ENCODE measurements at regions not wholly inside any gene's neighbourhood (a gene's known extent, or its start where the extent isn't known, plus 50 kb on each side); places are given as distances from the start of the nearest gene placed in this dataset.

- H3K4me2 ChIP-seq (ENCODE audit: control insufficient read depth, insufficient read depth) = no peak overlapping the region
- RAD21 ChIA-PET (ENCODE audit: unreplicated experiment) = interaction anchor here (1.3 kb wide), 1 partner anchor 110 kb away, joined by 3 read pairs; no protein-coding TSS in a partner anchor
- intact Hi-C loops (cut with micrococcal nuclease; ENCODE audit: unreplicated experiment) (no loop called here), in situ Hi-C loops (cut with MboI) (no loop called here)
- FAIRE-seq (no peak), ATAC-seq (no peak), DNase-seq (ENCODE audit: low read depth, low spot score) (no peak)
- no TSS peak for BruUV-seq (replicated peaks)
- POLR2A ChIA-PET = no interaction called here
- H3K4me1 ChIP-seq (ENCODE audit: control insufficient read depth, insufficient read depth, low read length) = no peaks in the 10 kb centered on the region
- no peak overlapping the region for H3K27ac ChIP-seq (ENCODE audit: control insufficient read depth, insufficient read depth)
- no peaks in the 10 kb centered on the region for H3K36me3 ChIP-seq (ENCODE audit: control insufficient read depth in 2 of 2, insufficient read depth in 2 of 2, low read length in 1 of 2)
- SMC1A ChIA-PET (ENCODE audit: uncharacterized antibody, unreplicated experiment) = interaction anchor here (2.4 kb wide), 1 partner anchor 10 kb away, joined by 7 read pairs; no protein-coding TSS in a partner anchor
- 27% methylated on average over 3 of the region's 3 CpGs for WGBS (ENCODE audit: insufficient coverage, insufficient replicate concordance, low lambda C conversion rate, missing lambda C conversion rate)
- no peaks in the 10 kb centered on the region for H4K20me1 ChIP-seq (ENCODE audit: control insufficient read depth, insufficient read depth)
- H2AFZ ChIP-seq (ENCODE audit: control insufficient read depth, low read depth, low read length) = no peak overlapping the region
- H3K79me2 ChIP-seq (ENCODE audit: control insufficient read depth, insufficient read depth, low read length) = no peaks in the 10 kb centered on the region
- H3K4me3 ChIP-seq = no peak overlapping the region
- no peaks in the 10 kb centered on the region for H3K27me3 ChIP-seq (replicated peaks in 1 of 2; ENCODE audit: control insufficient read depth in 2 of 2, insufficient read depth in 2 of 2, low read length in 1 of 2)
- TF ChIP-seq POLR2AphosphoS2 (IDR thresholded peaks at IDR 0.05; ENCODE audit: low read depth, low read length) = no peak
- no peak for TF ChIP-seq RFX5 (IDR thresholded peaks at IDR 0.05; ENCODE audit: low read depth, low read length)
- no peak for TF ChIP-seq RB1 (IDR thresholded peaks at IDR 0.05; ENCODE audit: borderline replicate concordance)
- H3K9me3 ChIP-seq (replicated peaks; ENCODE audit: control insufficient read depth, insufficient read depth, low read length) = no peaks in the 10 kb centered on the region
- no peak overlapping the region for H3K9ac ChIP-seq (ENCODE audit: control insufficient read depth, insufficient read depth, low read length)
- CTCF ChIA-PET = interaction anchor here (0.7 to 0.9 kb wide), 2 partner anchors 10 to 102 kb away, joined by 3 to 4 read pairs; no protein-coding TSS in a partner anchor
These were observed 607.2 kb upstream of the WWC1 start for GRCh38 chr5:167684251-167684650.

GRCh38 chr5:167688341-167689130, 602.9 kb upstream of the WWC1 start:
- in situ Hi-C loops (cut with MboI) = no loop called here
- ChIA-PET SMC1A (ENCODE audit: uncharacterized antibody, unreplicated experiment) (interaction anchor here (0.7 kb wide), 1 partner anchor 68 kb away, joined by 4 read pairs; no protein-coding TSS in a partner anchor), POLR2A (no interaction called here), RAD21 (ENCODE audit: unreplicated experiment) (no interaction called here), CTCF (no interaction called here)
- Histone ChIP-seq H3K4me3 (no peak overlapping the region), H4K20me1 (ENCODE audit: control insufficient read depth, insufficient read depth) (no peaks in the 10 kb centered on the region), H3K27ac (ENCODE audit: control insufficient read depth, insufficient read depth) (no peak overlapping the region), H3K9me3 (replicated peaks; ENCODE audit: control insufficient read depth, insufficient read depth, low read length) (no peaks in the 10 kb centered on the region), H3K36me3 (ENCODE audit: control insufficient read depth in 2 of 2, insufficient read depth in 2 of 2, low read length in 1 of 2) (no peaks in the 10 kb centered on the region), H2AFZ (ENCODE audit: control insufficient read depth, low read depth, low read length) (no peak overlapping the region), H3K9ac (ENCODE audit: control insufficient read depth, insufficient read depth, low read length) (no peak overlapping the region), H3K79me2 (ENCODE audit: control insufficient read depth, insufficient read depth, low read length) (no peaks in the 10 kb centered on the region), H3K27me3 (replicated peaks in 1 of 2; ENCODE audit: control insufficient read depth in 2 of 2, insufficient read depth in 2 of 2, low read length in 1 of 2) (no peaks in the 10 kb centered on the region), H3K4me2 (ENCODE audit: control insufficient read depth, insufficient read depth) (no peak overlapping the region), H3K4me1 (ENCODE audit: control insufficient read depth, insufficient read depth, low read length) (no peaks in the 10 kb centered on the region)
- 26% methylated on average over 8 of the region's 8 CpGs for WGBS (ENCODE audit: insufficient coverage, insufficient replicate concordance, low lambda C conversion rate, missing lambda C conversion rate)
- ATAC-seq (no peak), DNase-seq (ENCODE audit: low read depth, low spot score) (no peak), FAIRE-seq (no peak)
- intact Hi-C loops (cut with micrococcal nuclease; ENCODE audit: unreplicated experiment) = no loop called here
- BruUV-seq (replicated peaks) = no TSS peak
- TF ChIP-seq, protein P1, sequence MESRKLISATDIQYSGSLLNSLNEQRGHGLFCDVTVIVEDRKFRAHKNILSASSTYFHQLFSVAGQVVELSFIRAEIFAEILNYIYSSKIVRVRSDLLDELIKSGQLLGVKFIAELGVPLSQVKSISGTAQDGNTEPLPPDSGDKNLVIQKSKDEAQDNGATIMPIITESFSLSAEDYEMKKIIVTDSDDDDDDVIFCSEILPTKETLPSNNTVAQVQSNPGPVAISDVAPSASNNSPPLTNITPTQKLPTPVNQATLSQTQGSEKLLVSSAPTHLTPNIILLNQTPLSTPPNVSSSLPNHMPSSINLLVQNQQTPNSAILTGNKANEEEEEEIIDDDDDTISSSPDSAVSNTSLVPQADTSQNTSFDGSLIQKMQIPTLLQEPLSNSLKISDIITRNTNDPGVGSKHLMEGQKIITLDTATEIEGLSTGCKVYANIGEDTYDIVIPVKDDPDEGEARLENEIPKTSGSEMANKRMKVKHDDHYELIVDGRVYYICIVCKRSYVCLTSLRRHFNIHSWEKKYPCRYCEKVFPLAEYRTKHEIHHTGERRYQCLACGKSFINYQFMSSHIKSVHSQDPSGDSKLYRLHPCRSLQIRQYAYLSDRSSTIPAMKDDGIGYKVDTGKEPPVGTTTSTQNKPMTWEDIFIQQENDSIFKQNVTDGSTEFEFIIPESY (IDR thresholded peaks at IDR 0.05) = no peak
- no peak for TF ChIP-seq GABPA (IDR thresholded peaks at IDR 0.05; ENCODE audit: low read depth)
- TF ChIP-seq PAX8 (IDR thresholded peaks at IDR 0.05) = no peak

Data from GM12878 (cell line).